Posterior vena cava (tissue), 2 donors: ENCODE measurements at regions not wholly inside any gene's neighbourhood (a gene's known extent, or its start where the extent isn't known, plus 50 kb on each side); places are given as distances from the start of the nearest gene placed in this dataset.

ENCODE experiments used
- DNase-seq: peaks from one replicate; pipeline ENCODE4 v3.0.0-alpha.2; 2020; ENCODE audit warnings: low spot score
- intact Hi-C, 2 donors: fragments of 100-400 bp; cut with DNase I; formaldehyde crosslinking; loops; one replicate each; pipeline versions ENCODE4 v1.14.1 to v1.14.2; 2022 to 2023
- donor health status: DM: yes; HTN: yes; CAD: no.
- donor health status: DM: yes; HTN: yes; CAD: no.

DNA sequence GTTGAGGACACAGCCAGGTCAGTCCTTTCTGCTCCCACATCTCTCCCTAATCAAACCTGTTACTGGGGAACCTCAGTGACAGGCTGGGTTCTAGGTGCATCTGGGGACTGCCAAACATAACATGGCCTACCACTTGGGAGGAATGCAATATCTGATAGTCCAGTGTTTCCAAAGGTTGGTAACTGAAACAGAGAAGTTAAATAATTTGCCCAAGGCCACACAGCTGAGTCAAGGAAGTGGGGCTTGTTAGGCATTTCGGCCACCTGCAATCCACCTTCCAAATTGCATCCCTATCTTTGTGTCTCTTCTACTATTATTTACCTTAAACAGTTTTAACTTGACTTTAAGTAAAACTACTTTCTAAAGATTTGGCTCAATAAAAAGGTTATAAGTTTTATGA is 731.3 kb downstream of the UQCRFS1 start:
- intact Hi-C loops: no loop called here
- no peak for DNase-seq

DNA sequence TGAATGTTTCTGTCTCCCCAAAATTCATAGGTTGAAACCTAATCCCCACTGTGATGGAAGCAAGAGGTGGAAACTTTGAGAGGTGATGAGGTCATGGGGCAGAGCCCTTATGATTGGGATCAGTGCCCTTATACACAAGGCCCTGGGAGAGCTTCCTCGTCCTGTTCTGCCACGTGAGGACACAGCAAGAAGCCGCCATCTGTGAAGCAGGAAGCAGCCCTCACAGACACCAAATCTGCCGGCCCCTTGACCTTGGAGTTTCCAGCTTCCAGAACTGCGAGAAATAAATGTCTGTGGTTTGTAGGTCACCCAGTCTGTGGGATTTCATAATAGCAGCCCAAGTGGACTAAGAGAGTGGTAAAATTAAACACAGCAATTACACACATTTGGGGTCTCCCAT is 737.4 kb downstream of the UQCRFS1 start:
- DNase-seq: no peak
- intact Hi-C loops: no loop called here

DNA sequence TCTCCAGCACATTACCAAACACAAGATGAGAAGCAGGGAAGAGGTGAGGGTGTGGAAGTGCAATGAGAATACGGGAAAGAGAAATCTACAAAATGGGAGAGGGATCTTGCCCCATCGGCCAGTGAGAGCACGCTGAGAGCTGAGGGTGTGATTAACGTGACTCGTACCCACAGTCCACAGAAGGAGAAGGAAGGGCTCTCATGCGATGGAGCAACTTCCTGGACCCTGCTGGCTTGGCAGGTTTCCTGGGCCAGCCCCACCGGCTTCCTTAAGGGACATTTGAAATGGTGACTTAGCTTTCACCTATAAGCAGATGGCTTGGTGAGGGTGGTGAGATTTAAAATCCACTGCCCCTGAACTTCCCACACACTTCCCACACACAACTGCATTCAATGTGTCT is 740.1 kb downstream of the UQCRFS1 start:
- DNase-seq: peak; percentile 82
- intact Hi-C loops: no loop called here

DNA sequence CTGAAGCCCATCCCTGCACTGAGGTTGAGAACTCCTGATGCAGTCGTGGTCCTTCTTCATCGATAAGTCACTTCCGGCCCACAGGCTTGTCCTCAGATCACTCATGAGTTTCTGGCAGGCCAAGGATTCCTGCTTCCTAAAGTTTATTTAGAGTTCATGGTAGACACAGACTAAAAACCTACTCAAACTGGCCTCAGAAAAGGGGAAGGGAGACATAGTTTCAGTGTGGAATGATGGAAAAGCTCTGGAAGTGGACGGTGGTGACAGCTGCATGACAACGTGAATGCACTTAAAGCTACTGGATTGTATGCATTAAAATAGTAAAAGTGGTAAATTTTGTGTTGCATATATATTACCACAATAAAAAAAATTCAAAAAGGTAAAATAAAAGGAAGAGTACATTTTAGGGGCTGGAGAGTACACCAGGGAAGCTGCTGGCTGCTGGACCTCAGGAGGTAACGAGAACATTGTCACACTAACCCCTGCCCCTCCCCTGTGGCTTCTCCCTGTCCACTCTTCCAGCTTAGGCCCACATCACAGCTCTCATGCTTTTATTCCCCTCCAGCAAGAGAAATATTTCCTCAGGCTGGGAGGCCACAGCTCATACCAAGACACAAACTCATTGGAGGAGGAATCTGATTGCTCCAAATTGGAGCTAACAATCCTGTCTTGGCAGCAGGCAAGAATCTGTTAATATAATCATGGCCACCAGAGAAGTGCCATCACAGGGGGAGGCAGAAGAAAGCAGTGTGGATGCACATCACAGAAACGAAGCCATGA is 741.0 kb downstream of the UQCRFS1 start:
- DNase-seq: no peak
- intact Hi-C loops: no loop called here

DNA sequence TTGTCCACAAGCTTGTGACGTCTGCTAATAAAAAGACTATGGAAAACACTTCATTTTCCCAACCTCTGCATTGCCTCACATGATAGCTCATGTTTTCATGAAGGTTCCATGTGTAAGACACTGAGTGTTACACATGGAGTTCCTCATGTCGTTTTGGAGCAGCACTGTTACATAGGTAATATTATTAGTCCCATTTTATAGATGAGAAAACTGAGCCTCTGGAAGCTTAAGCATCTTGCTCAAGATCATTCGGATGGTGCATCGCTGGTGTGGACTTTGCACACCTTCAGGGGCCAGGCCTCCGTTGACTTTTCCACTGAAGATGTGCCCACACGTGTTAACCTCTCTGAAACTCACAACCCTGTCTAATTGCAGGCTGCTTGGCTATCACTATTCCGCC is 743.4 kb downstream of the UQCRFS1 start:
- intact Hi-C loops: no loop called here
- DNase-seq: no peak

DNA sequence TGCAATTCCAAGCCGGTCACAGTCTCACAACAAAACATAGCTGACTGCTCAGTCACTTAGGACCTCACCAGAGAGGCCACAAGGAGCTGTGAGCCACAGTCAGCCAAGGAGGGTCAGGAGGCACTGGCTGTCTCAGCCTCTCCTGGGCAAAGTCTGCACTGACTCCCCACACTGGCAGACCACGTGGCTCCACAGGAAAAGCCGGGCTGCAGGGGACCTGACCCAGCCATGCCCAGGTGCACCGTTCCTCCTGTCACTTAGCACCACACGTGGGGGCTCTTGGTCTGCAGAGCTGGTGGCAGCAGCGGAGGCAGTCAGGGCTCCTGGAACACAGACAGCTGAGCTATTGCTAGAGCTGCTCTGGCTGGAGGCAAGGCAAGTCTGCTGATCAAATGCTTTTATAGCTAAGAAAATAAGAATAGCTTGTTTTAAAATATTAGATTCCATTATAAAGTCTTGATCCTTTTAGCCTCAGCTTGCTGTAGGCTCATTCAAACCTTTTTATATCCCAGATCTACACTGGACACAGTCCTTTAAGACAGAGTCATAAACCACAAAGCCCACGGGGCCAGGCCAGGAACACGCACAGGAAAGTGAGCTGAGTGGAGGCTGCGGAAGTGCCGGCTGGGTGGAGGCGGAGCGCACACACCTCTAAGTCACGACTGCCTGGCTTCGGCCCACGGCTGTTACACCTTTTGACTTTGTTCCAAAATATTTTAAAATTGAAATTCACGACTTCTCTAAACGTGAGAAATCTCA is 744.1 kb downstream of the UQCRFS1 start:
- intact Hi-C loops: no loop called here

DNA sequence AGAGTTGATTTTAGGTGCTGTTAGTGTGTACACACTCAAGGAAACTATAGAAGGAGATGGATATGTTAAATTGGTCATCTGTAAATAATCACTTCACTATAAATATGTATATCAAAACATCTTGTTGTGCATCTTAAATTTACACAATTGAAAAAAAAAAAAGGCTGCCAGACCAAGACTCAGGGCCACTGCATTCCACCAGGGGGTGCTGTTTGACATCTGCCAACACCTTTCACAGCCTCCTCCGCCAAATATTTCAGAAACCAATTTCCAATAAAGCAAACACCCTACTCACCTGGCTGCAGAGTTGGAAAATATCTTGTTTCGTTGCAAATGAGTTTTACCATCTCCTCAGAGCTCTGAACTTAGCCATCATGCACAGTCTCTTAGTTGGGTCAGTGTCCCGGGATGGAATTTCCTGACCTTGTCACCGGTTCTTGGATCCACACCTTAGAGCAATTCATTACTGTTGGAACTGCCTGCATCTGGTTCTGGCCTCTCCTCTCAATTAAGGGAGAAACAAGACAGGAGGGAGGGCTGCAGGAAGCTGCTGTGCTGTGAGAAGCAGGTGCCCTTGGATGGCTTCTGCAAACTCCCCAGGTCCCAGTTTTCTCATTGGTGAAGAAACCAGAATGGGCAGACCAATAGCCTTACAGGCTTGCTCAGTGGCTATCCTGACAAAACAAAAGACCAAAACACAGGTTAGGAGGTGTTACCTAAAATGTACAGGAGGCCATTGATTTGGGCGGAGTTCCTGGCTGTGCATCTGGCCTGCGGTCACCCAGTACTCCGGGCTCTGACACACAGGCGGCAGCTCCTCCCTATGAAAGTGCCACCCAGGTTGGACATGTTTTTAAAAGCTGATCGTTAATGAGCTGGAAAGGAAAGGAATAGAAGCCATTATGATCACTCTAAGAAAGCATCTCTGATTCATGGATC is 746.6 kb downstream of the UQCRFS1 start:
- DNase-seq: peak; percentile 83

More for the DNA sequence above, 744.1 kb downstream of the UQCRFS1 start:
- DNase-seq: peak; percentile 83

DNA sequence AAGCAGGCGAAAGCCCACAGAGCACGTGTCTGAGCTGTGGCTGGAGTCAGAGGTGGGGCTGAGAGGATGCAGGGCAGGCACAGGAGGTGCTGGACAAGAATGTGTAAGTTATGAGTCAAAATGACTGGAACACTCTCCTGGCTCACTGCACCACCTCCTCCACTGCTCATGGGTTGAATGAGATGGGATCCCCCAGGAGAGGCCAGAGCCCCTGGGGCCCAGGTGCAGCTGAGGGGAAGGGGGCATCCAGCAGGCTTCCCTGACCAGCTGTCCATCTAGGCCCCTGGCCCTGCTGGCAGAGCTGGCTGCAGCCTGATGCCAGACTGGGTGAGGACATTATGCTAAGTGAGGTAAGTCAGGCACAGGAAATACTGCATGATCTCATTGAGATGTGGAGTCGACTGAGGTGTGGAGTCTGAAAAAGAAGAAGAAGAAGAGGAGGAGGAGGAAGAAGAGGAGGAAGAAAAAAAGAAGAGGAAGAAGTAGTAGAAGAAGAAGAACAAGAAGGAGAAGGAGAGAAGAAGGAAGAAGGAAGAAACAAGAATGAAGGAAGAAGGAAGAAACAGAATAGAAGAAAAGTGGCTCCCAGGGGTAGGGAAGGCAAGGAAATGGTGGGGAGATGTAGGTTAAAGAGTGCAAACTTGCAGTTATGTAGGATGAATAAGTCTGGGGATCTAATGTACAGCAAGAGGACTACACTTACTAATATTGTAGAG is 747.4 kb downstream of the UQCRFS1 start:
- no peak for DNase-seq
- intact Hi-C loops: no loop called here

More for the DNA sequence above, 746.6 kb downstream of the UQCRFS1 start:
- intact Hi-C loops: no loop called here

DNA sequence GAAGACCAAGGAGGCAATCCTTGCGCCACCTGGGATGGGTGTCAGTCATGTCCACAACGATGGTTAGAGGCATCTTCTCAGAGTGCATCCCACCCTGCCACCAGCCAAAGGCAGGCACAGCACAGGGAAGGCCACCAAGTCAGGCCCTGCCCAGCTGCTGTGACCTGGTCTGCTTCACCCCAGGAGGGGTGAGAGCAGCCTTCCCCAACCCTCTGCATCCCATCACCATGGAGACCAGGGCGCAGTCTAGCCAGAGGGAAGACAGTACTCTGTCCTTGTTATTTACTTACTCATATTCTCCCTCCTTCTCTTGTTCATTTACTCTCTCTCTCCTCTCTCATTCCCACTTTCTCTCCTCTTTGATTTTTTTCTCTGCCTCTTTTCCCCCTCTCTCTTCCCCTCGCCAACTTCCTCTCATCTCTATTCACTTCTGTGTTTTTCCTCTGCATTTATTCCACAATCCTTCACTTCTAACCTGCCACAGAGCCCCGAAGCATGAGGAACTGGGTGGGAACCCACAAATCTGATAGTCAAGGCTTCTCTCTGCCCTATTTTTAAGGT is 749.4 kb downstream of the UQCRFS1 start:
- no peak for DNase-seq
- intact Hi-C loops: no loop called here

DNA sequence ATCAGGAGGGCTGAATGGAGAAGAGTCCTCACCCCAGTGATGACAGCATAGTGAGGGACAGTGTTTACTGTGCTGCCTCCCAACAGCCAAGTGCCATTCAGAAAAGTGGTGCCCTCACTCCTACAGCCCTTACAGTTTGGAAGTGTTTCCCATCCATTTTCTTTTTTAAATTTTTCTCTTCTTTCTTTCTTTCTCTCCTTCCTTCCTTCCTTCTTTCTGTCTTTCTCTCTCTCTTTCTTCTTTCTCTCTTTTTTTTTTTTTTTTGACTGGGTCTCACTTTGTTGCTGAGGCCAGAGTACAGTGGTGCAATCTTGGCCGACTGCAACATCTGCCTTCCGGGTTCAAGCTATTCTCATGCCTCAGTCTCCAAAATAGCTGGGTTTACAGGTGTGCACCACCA is 755.3 kb downstream of the UQCRFS1 start:
- DNase-seq: no peak
- intact Hi-C loops: no loop called here

DNA sequence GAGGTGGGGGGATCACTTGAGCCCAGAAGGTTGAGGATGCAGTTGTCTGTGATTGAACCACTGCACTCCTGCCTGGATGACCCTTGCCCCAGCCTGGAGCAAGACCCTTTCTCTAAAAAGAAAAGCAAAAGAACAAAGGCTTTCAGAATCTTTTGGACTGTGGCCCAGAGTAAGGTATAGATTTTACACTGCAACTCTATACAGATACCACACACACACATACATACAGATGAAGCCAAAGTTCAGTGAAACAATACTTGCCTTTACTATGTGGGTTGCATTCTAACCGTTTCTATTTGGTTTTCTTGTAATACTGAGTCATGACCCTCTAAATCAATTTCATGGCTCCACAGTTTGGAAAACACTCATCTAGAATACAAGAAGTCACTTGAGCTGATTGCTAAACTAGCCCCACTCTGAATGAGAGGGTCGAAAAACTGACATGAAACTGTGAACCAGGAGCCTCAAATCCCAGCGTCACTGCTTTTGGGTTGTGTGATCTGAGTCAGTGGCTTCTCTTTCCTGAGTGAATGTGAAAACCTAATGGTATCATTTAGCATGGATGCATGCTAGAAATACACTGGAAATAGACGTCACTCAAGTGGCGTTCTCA is 756.1 kb downstream of the UQCRFS1 start:
- intact Hi-C loops: no loop called here
- no peak for DNase-seq

DNA sequence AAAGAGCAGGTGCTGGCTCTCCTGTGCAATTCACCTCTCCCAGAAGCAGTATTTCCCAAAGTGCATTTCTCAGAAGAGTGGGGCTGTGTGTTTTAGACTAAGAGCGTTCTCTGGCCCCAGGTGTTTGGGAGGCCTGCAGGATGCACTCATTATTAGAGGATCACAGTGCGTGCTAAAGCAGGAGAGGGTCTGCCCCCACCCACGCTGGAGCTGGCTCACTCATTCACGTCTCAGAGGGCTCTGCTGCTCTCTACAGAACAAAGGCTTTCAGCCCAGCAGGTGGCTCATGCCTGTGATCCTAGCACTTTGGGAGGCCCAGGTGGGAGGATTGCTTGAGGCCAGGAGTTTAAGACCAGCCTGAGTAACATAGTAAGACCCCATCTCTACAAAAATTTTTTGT is 756.7 kb downstream of the UQCRFS1 start:
- intact Hi-C loops: no loop called here
- no peak for DNase-seq

DNA sequence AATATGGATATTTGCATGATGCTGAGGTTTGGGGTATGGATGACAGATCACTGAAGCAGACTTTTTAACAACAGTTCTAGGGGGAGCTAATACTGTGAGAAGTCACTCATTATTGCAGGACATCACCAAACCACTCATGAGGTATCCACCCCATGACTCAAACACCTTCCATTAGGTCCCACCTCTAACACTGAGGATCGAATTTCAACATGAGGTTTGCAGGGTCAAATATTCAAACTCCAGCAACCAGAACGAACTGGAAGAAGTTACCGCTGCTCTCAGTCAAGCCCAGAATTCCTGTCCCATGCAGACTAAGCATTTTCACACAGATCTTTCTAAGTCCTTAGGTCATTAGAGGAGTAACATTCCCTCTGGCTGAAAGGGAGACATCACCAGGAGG is 758.9 kb downstream of the UQCRFS1 start:
- no peak for DNase-seq
- intact Hi-C loops: no loop called here

DNA sequence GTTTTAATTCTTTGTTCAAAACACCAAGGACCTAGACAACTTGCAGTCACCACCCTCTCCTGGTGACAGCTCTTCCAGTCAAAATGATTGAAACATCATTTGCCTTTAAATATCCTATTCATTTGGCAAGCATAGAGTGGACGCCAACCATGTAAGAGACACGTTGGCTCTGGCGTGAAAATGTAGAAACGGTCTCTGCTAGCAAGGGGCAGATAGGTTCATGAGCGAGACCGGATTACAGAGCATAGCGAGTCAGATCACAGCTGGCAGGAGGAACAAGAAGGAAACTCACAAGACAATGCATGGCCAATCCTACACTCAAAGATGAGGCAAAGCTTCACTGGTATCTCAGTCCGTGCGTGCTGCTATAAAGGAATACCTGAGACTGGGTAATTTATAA is 759.5 kb downstream of the UQCRFS1 start:
- intact Hi-C loops: no loop called here
- DNase-seq: no peak

DNA sequence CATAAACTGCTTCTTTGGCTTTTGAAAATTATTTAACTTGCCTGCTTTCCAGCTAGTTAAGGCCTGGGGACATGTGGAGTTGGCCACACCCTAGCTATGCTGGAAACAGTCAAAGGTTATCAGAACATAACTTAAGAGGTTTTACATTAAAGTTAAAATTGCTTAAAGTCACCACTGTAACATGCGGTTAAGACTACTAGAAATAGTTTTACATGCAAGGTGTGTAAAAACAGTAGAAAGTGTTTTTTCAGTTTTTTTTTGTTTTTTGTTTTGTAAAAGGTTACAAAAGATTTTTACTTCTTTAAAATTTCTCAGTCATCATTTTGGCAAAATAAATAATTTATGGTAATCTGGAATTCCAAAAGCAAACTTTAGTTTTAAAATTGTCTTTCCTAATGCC is 763.1 kb downstream of the UQCRFS1 start:
- intact Hi-C loops: no loop called here
- DNase-seq: no peak

DNA sequence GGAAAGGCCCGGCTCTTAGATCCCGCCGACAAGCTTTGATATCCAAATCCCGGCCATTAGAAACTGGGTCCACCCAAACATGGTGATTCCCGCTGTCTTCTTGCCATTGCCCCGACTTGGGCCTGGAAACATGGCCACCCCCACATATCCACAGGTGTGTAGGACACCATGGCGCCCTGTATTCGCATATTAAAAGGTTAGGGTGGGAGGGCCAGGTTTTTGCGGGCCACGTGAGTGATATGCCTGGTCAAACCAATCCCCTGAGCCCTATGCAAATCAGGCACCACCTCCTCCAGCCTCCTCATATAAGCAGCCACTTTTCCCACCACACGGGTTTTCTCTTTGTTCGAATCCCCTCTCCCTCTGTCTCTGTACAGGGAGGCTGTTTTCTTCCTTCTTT is 766.4 kb downstream of the UQCRFS1 start:
- DNase-seq: no peak
- intact Hi-C loops: no loop called here

DNA sequence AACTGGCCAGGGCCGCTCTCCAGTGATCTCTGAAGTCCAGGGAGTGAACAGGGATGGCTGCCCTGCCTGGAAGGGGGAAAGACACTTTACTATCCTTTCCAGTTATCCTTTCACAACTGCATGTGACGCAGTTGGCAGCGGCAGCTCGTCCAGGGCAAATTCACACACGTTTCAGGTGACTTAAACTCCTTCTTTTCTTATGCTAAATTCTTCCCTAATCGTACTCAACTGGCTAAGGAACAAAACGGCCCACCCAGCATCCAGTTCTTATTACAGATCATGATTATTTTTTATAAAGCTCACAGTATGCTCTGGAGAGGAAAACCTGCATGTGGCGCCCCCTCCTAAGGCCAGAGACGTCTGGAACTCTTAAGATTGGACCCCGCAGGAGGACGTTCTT is 767.1 kb downstream of the UQCRFS1 start:
- no peak for DNase-seq
- intact Hi-C loops: no loop called here

DNA sequence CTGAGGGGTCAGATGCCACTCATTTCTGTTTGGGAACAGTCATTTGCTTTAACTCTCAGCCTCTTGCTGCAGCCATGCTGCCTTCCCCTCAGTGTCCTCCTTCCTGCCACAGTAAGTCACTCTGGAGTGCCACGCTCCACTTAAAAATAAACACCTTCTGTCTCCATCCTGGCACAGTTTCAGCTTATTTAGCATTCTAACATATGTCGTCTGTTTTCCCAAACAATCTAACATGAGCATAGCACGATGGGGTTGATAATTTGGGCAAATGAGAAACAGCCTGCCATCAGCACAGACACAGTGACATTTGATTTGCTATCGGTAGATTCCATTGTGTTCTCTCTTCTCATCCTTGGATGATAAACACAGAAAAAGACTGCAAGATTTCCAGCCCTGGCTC is 768.6 kb downstream of the UQCRFS1 start:
- no peak for DNase-seq
- intact Hi-C loops: no loop called here

DNA sequence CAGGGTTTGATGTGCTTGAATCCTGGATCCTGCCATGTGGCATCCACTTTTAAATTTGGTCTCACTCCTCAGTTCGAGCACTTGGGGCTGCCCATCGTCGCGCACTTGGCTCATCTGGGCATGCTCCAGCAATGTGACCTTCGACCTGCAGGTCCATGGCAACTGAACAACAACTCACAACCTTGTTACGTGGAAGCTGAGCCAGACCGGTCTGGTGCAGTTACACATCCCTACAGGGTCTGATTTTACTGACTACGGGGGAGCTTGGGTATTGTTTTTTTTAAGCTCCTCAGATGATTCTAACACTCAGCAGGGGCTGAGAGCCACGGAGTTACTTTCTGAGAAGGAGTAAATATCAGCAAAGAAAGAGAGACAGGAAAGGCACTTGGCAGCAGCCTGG is 769.6 kb downstream of the UQCRFS1 start:
- DNase-seq: no peak
- intact Hi-C loops: no loop called here
